ENCODE measurements at regions not wholly inside any gene's neighbourhood (a gene's known extent, or its start where the extent isn't known, plus 50 kb on each side); places are given as distances from the start of the nearest gene placed in this dataset.

DNA sequence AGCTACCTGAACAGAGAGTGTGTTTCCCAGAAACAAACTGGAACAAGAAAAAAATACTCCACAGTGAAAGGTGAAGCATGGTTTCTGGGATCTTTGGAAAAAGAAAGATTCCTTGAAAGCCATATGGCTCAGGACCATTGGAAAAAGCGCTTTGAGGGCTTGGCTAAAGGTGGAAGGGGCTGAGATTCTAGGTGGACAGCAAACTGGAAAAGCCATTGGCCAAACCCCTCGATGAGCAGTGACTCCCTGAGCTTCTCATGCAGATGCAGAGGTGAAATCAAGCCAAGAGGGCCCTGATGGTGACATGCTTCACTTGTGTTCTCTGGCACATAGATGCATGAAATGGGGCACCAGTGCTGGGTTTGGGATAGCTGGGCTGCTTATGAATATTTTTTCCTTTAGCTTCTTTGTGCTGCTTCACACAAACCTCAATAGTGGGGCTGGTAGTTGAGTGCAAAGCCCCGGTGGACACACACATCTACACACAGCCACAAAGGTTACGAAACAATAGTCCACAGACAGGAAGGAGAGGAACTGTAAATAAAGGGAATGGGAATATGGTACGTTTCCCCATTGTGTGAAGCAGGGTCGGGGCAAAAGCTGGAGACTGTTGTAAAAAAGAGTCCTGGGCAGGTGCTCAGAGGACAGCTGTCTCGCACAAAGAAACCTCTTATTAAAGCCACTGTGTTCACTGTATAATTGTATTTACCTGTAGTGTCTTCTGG is 117.8 kb downstream of the FOXA2 start:
- no peak for DNase-seq (ENCODE audit: low read depth)

DNA sequence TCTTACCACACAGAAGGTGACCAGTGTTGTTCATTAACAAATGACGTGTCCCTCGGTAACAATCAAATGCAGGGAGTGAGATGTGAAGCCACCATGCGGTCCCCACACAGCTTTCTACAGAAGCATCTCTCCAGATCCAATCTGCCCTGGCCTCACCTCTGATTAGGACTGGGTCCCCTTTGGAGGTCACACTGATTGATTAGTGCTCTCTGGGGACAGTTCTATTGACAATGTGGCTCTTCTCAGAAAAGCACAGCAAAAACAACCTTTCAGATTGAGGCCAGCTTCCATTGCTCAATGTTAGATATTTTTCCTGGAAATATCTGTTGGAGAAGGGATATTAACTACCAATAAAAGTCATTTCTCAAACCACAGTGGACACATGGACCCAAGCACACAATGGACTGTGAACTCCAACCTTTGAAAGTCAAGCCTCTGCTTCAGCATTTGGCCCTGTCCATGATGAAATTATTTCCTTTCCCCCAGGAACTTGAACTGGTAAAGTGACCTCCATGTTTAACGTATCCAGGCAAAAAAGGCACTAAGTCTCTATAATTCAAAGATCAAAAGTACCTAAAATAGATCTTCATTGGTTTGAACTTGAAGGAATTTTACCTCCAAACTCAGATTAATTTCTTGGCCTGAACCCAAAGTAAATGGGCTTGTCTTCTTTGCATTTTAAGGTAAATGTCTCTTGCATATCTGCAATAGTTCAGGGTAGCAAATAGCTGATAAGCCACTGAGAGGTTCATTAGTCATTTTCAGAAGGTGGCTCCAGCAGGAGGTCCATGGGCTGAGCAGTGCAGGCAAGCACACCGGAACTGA is 118.5 kb downstream of the FOXA2 start:
- DNase-seq (ENCODE audit: low read depth) = no peak

DNA sequence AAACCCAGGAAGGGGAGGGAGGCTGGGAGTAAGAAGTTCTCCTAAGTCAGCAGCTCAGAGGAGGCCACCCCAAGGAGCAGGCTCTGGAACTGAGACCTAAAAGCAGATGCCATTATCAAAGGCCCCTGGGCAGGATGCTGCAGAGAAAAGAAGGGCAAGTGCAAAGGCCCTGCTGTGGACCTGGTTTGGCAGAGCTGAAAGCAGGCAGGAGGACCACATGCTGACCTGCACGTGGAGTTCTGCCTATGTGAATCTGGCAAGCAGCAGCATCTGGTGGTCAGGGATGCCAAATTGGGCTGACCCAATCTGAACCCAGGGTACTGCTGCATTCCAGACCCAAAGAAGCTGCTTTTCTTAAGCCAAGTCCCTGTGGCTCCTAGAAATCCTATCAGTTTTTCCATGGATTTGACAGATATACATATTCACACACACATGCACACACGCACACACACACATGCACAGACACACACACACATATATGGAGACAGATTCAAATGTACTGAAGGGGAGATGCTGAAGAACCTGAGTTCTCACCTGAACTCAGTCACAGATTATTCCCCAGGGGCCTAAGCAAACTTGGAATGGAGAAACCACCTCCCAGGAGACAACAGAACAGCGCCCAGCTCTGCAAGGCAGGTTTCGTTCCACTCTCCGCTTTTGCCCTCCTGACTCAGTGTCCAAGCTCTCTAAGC is 119.9 kb downstream of the FOXA2 start:
- DNase-seq (ENCODE audit: low read depth) = no peak

DNA sequence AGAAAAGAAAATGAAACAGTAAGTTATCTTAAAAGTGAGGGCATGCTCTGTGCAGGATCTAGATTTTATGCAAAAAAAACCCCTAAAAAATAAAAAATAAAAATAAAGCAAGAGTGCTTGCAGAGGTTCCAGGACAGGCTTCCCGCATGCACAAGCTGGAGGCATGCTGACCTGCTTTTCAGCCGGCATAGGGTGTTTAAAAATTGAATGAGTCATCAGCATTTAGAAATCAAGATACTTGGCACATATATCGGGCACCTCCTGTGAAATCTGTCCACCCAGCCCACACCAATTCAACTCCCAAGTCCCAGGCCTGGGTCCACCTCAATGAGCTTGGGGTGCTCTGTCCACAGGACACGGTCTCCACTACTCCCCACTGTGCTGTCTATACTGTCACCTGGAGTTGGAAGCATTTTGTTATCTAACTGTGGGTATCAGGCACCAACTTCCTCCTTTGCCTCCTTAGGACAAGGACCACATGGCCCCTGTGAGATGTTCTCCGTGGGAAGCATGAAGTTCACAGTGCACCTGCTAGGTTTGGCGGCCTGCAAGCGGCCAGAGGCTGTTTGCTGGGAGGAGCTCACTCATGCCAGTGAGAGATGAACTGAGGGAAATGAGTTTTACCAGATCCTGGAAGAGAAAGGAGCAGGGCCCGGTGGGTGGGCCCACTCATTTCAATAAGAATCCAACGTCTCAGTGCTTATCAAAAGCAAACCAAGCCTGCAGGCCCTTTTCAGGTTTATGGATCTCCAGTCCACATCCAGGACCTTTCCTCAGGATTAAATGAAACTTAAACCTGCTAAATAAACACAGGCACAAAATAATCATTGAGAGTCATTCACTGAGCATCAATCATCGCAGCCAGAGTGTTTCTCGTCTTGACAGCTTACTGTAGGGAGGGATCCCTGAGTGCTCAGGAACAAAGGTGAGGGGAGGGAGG is 121.1 kb downstream of the FOXA2 start:
- DNase-seq (ENCODE audit: low read depth) = no peak

DNA sequence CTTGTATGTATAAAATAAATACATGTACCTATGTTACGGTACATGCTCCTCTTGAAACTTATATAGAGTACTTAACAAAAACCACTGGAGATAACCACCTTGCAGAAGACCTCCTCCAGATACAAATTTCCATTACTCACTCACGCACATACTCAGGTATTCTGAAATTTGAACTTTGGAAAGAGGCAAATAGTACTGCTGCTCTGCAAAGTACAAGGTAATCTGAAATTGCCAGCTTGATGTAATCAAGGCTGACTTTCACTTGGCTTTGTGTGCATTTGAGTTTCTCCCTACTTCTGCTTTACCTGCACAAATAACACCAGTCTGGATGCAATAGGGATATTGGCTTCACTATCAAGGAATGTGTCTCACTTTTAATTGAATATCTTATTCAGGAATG is 123.6 kb downstream of the FOXA2 start:
- DNase-seq (ENCODE audit: low read depth) = no peak

DNA sequence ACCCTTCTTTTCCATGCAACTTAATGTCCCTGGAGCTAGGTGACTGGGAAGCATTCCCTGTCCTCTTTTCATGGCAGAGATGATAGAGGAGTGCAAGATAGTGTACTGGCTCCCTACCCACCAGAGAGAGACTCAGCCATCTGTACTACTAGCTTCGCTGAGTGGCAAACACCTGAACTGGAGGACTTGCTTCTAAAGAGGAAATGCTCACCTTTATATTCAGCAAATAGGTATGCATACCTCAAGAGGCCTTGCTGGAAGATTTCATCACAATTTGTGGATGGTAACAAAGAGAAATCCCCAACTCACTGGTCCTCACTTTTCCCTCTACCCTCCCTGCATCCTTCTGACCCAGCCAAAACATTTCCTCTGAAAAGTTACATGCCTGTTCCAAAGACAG is 124.1 kb downstream of the FOXA2 start:
- DNase-seq (ENCODE audit: low read depth) = no peak

DNA sequence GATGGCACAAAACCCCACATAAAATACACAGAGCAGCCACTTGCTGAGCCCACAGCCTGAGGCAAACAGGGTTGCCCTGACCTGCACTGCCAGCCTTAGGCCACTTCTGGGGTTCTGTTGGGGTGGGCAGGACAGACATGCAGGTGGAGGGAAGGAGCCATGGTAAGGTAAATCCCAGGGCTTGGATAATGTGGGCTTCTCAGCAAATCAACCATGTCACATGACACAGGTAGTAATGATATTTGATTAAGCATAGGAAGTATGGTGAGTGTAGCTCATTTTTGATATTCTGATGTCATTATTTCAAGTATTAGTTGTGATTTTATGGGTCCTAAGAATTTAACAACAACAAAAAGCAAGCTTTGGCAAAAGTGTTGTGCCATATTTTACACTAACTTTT is 124.6 kb downstream of the FOXA2 start:
- no peak for DNase-seq (ENCODE audit: low read depth)

DNA sequence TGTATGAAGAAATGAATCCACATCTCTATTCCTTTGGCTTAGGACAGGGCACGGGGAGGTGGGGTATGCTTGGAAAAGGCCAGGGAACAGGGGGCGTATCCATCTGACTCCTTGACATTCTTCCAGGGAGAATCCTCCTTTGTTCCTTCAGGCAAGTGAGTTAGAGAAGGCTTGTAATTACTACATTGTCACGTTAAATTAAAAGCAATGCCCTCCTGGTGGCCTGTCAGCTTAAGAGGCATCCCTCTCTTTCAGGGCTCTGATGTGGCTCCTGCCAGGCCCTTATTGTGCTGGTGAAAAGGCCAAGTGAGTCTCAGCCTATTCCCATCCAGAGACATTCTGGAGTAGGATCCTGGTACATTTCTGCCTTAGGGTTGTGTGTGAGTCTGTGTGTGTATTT is 128.3 kb downstream of the FOXA2 start:
- DNase-seq (ENCODE audit: low read depth) = no peak

DNA sequence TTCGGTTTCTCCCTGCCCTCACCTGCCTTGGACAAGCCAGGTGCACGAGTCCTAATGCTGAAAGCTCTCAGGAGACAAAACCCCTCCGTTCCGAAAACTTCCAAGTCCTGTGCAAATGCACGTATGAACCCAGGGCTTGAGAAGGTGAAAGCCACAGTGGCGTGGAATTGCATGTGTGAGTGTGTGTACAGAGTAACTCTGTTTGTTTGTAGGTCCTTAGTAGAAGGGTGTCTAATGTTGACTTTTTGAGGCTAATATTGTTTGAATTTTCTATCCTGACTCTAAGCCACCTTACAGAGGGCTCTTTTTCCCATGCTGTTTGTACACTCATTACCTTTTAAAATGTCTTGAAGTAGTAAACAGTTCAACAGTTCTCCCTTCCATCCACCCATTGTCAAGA is 129.1 kb downstream of the FOXA2 start:
- no peak for DNase-seq (ENCODE audit: low read depth)

DNA sequence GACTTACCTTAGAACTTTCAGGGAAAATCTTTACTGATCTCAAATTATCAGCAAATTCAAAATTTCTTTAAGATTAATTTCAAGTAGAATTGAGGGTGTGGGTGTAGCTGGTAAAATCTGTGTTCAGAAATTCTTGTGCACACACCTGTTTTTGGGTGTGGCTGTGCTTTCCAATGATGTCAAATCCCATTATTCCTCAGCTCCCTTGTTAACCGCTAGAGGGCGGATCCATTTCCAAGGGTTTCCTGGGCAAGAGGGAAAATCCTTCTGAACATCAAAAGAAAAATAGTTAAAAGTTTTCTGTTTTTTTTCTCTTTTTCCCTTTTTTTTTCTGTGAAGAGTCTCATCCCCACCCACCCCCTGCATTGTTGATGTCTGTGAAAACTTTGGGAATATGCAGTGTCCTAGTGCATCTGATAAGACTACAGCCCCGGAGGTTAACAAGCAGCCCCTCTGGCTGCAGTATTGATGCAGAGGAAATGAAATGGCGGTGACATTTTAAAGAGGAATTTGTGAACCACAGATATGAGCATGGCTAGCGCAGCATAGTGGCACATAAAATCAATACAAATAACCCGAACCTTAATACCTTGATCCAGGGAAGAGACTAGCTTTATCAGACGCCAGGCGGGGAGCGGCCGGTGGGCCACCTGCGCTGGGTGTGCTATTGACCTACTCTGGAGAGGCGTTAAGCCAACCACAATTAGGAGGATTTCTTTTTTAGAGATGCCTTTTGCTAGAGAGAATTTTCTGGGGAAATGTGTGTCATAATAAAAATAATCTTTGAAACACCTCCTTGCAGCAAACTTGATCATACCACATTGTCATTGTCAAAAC is 130.9 kb downstream of the FOXA2 start:
- no peak for DNase-seq (ENCODE audit: low read depth)

DNA sequence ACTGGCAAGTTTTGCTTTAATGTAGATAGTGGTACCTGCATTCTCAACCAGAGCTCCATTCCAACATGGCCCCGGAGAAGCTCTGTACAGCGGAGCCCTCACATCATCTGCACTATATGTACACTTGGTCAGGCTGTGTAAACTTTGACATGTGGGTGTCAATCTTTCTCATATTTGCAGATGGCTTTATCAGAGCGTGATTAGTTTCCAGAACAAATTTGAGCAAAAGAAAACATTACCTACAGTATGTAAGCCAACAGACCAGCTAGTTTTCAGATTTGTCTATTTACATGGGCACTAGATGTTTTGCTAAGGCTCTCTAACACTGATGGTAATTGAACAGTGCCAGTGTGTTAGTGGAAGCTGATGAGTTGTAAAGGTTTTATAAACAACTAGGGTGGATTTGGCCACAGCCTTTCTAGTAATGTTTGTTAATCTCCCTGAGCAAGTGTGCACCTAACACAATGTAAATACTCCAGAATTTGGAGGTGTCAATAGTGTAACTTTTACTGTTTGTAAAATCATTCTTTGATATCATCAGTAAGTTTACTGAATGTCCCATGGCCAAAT is 131.8 kb downstream of the FOXA2 start:
- no peak for DNase-seq (ENCODE audit: low read depth)

DNA sequence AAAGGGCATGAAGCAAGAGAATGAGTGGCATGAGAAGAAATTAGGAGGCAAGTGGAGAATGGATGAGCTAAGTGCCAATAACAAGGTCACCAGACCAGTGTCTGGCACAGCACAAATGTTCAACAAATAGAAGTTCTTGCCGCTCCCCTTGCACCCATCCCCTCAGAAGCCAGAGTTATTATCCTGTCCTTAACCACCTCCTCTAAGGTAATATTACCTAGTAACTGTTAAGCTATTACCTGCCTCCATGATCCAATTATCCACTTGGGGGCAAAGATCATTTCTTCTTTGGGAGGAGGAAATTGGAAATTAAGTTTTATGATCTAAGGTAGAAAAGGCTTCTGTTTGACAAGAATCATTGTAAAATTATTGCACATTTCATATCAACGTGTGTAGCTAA is 133.8 kb downstream of the FOXA2 start:
- DNase-seq (ENCODE audit: low read depth) = no peak

DNA sequence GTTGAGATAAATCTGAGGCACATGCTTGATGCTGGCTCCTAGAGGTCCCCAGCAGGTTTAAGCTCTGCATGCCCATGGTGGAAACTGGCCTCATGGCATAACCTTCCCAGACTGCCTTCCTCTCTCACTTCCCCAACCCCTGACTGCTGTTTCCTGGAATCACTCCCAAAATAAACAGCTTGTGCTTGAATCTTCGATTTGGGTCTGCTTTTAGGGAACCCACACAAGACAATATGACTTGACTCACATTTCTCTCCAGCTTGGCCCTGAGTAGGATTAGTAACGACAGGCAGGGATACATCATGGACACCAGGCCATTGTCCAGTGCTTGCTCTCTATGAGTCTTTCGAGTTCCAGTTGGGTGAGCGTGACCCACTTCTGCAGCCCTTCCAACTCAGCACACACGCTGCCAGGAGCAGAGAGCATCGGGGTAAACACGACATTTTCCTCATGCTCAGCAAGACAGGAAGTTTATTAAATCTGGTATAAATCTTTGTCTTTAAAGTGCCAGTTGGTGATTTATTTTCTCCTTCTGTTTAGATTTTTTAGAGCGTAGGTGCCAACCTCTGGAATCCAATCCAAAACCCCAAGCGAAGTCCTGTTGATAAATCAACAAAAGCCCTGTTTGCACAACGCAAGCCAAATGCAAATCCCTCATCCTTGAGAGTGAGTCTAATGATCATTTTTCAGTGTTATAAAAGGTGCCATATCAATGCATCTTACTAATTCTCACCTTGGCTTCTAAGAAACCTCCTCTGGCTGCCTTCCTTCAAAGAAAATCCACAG is 135.0 kb downstream of the FOXA2 start:
- DNase-seq (ENCODE audit: low read depth) = no peak

DNA sequence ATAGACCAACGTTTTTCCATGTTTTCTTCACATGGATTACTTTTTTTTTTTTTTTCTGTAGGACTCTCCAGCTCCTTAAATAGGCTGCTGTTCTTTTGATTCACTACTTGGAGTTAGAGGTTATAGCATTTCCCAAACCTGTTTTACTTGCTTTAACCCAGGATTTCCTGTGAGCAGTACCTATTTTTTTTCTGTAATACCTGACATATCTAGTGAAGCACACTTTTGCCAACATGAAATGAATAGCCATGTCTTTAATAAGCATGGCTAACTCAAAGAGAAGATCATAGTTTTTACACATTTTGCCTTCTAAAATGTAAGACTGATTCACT is 137.0 kb downstream of the FOXA2 start:
- DNase-seq (ENCODE audit: low read depth) = no peak

DNA sequence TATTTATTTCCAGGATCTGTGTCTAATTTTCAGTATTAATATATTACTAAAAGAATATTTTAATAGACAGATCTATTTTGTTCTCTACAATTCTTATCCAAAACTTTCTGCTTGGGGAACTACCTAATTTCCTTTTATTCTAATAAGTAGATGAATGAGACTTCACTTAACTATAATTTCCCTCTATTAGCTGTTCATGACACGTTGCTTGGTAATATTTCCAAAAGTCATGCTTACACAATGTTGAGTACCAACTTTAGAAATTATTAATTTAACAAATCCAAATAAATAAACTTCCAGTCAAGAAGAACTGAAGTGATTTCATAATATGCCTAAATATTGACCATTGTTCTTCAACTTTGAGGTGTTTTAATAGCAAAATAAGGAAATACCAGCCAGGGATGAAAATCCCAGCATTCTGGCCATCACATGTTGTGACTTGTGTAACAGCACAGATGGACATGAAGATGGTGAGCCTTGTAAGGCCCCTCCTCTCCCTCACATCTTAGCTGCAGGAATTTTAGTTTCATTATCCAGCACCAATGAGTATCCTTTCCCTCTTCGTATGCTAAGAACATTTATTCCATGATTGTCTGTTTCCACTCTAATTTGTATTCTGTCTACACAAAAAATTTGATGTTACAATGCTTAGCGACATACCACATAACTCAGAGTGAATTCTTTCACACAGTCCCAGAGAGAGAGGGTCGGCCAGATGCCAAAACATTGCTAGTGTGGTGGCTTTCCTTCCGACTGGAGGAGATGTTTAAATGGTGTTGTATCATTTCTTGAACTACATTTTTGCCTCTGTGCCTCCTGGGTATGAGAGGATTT is 137.5 kb downstream of the FOXA2 start:
- DNase-seq (ENCODE audit: low read depth) = no peak

DNA sequence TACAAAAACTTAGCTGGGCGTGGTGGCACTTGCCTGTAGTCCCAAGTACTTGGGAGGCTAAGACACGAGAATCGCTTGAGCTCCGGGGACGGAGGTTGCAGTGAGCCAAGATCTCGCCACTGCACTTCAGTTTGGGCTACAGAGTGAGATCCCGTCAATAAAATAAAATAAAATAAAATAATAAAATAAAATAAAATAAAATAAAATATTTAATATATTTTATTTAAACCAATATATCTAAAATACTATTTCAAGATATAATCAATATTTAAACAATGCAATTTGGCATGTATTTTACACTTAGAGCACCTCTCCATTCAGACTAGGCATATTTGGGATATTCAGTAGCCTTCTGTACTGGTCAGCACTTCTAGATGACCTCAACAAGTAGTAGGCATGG is 142.1 kb downstream of the FOXA2 start:
- DNase-seq (ENCODE audit: low read depth) = no peak

DNA sequence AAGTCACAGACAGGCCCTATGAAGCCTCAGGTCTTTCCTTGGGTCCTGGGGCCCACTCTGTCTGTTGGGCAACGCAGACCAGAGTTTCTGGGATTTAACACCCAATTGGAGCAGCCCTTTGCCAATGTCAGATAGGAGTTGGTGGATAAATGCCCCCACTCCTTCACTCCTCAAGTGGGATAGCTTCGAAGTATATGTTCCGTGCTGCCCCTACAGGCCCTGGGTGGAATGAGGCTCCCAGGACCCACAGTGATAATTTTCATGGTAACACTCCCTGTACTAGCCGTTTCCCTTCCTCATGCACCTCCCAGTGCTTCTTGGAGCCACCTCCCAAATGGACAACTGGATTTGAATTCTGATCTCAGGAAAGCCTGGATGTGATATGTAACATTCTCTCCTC is 145.4 kb downstream of the FOXA2 start:
- no peak for DNase-seq (ENCODE audit: low read depth)

DNA sequence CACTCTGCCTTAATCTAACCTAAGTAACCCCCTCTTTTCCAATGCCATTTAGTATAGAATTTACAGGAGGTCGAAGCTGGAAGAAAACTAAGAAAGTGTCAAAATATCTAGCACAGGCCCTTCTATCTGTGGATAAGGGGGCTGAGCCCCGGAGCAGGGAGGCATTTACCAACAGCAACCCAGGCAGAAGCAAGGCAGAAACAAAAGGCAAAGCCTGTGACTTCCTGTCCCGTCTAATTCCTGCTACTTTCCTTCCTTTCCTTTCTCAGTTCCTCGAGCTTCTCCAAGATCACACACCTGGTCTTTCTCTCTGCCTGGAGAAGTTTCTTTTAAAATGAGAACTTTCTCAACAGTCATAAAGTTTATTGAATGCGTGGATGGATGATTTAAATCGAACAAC is 146.0 kb downstream of the FOXA2 start:
- no peak for DNase-seq (ENCODE audit: low read depth)

DNA sequence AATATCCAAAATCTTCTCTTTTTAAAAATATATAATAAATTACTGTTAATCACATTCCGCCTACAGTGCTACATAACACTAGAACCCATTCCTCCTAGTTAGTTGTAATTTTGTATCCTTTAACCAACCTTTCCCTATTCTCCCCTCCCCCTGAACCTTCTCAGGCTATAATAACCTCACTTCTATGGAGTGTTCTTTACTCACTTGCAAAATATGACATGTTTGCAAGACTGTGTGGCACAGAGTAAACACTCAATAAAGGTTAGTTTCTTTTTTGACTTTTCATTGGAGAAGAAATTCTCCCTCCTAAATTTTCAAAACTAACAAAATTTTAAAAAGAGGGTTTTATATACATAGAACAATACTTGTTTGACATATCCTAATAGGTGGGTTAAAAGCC is 147.0 kb downstream of the FOXA2 start:
- DNase-seq (ENCODE audit: low read depth) = no peak

All from activated gamma-delta T cell treated with anti-CD3 and anti-CD28 coated beads, Interleukin-2, amount 50 U/mL, for 16 hours (primary cell).